Neural cell (in vitro differentiated cells): ENCODE measurements at regions not wholly inside any gene's neighbourhood (a gene's known extent, or its start where the extent isn't known, plus 50 kb on each side); places are given as distances from the start of the nearest gene placed in this dataset.

Source experiments
- CTCF ChIP-seq: fragments of 450-650 bp; IDR thresholded peaks from 2 replicates; pipeline ENCODE4 v1.5.1; 2014; ENCODE audit warnings: antibody characterized with exemption, mild to moderate bottlenecking, moderate library complexity; ENCODE audit not compliant: poor library complexity, severe bottlenecking
- EP300 ChIP-seq: fragments of 450-650 bp; conservative IDR thresholded peaks from 2 replicates; pipeline ENCODE4 v1.6.1; 2014; ENCODE audit warnings: antibody characterized with exemption, mild to moderate bottlenecking, moderate library complexity; ENCODE audit not compliant: poor library complexity, severe bottlenecking
- EZH2 ChIP-seq: fragments of 200-600, 300-800 bp; shearing (Covaris generic), sonication (generic); IDR thresholded peaks from 2 replicates; pipeline ENCODE4 v1.6.1; 2014; ENCODE audit warnings: antibody characterized with exemption, low read length, borderline replicate concordance, mild to moderate bottlenecking; ENCODE audit not compliant: insufficient read depth, poor library complexity, severe bottlenecking
- MXI1 ChIP-seq: fragments of 450-650 bp; conservative IDR thresholded peaks from 2 replicates; pipeline ENCODE4 v1.6.1; 2014; ENCODE audit warnings: antibody characterized with exemption, mild to moderate bottlenecking; ENCODE audit not compliant: poor library complexity, severe bottlenecking
- POLR2AphosphoS5 ChIP-seq: IDR thresholded peaks from 2 replicates; pipeline ENCODE4 v1.6.1; 2012
- RAD21 ChIP-seq: fragments of 450-650 bp; conservative IDR thresholded peaks from 2 replicates; pipeline ENCODE4 v1.6.1; 2014; ENCODE audit warnings: antibody characterized with exemption, mild to moderate bottlenecking, moderate library complexity
- REST ChIP-seq: IDR thresholded peaks from 2 replicates; pipeline ENCODE4 v1.6.1; 2012; ENCODE audit warnings: borderline replicate concordance
- SMC3 ChIP-seq: fragments of 450-650 bp; conservative IDR thresholded peaks from 2 replicates; pipeline ENCODE4 v1.6.1; 2014; ENCODE audit warnings: antibody characterized with exemption, mild to moderate bottlenecking, moderate library complexity; ENCODE audit not compliant: poor library complexity
- TAF1 ChIP-seq: IDR thresholded peaks from 2 replicates; pipeline ENCODE4 v1.6.1; 2012; ENCODE audit warnings: low read depth

DNA sequence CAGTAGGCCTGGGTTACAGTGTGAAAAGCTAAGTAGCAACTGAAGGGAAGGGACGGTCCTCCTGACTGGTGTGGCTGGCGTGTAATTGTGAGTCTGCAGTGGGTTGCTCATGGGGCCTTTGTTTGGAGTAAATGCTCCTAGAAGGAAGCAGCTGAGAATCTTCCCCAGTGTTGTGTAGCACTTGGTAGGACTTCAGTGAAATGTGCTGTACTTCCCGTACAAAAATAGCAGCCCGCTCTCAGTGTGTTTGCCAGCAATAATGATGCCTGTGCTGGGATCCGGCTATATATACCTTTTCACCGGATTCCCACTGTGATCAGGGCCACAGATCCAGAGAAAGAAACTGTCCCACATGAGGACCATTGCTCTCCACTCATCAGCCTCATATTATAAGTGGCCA lies 175.7 kb upstream of the NTM start:
- TF ChIP-seq POLR2AphosphoS5 (no peak), CTCF (no peak), RAD21 (no peak), EP300 (no peak), TAF1 (no peak), REST (no peak), EZH2 (no peak), SMC3 (no peak), MXI1 (no peak)
